ENCODE measurements at regions not wholly inside any gene's neighbourhood (a gene's known extent, or its start where the extent isn't known, plus 50 kb on each side); places are given as distances from the start of the nearest gene placed in this dataset.

GRCh38 chr4:63693321-63693720 lies 715.9 kb downstream of the TECRL start:
- no peak overlapping the region for H2AFZ ChIP-seq (ENCODE audit: low read length)
- H3K9ac ChIP-seq (ENCODE audit: low read length) = no peak overlapping the region
- no peaks in the 10 kb centered on the region for H3F3A ChIP-seq (ENCODE audit: insufficient read depth, low read length)
- no peak overlapping the region for H3K4me3 ChIP-seq (ENCODE audit: low read length)
- H3K4me1 ChIP-seq (ENCODE audit: low read length) = no peaks in the 10 kb centered on the region
- H3K27ac ChIP-seq (ENCODE audit: low read length) = no peak overlapping the region
- H3K9me3 ChIP-seq (replicated peaks; ENCODE audit: insufficient read depth, low read length) = no peaks in the 10 kb centered on the region
- H3K36me3 ChIP-seq (replicated peaks; ENCODE audit: insufficient read depth, low read length) = no peaks in the 10 kb centered on the region
- no peaks in the 10 kb centered on the region for H3K27me3 ChIP-seq (replicated peaks; ENCODE audit: insufficient read depth, low read length)
- H3K9me2 ChIP-seq (replicated peaks; ENCODE audit: insufficient read depth, low read length) = no peaks in the 10 kb centered on the region
- no peak overlapping the region for H3K4me2 ChIP-seq (ENCODE audit: low read depth, low read length)
- DNase-seq = no peak
- TF ChIP-seq EZH2 (optimal IDR thresholded peaks at IDR 0.05; ENCODE audit: low read depth, low read length) (no peak), EZH2phosphoT487 (IDR thresholded peaks at IDR 0.05; ENCODE audit: low read length) (no peak)
- TF ChIP-seq, protein P1, sequence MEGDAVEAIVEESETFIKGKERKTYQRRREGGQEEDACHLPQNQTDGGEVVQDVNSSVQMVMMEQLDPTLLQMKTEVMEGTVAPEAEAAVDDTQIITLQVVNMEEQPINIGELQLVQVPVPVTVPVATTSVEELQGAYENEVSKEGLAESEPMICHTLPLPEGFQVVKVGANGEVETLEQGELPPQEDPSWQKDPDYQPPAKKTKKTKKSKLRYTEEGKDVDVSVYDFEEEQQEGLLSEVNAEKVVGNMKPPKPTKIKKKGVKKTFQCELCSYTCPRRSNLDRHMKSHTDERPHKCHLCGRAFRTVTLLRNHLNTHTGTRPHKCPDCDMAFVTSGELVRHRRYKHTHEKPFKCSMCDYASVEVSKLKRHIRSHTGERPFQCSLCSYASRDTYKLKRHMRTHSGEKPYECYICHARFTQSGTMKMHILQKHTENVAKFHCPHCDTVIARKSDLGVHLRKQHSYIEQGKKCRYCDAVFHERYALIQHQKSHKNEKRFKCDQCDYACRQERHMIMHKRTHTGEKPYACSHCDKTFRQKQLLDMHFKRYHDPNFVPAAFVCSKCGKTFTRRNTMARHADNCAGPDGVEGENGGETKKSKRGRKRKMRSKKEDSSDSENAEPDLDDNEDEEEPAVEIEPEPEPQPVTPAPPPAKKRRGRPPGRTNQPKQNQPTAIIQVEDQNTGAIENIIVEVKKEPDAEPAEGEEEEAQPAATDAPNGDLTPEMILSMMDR (IDR thresholded peaks at IDR 0.05; ENCODE audit: low read length) = no peak
- H3K79me2 ChIP-seq (ENCODE audit: low read length) = no peaks in the 10 kb centered on the region
- H4K20me1 ChIP-seq (ENCODE audit: insufficient read depth, low read length) = no peaks in the 10 kb centered on the region

DNA sequence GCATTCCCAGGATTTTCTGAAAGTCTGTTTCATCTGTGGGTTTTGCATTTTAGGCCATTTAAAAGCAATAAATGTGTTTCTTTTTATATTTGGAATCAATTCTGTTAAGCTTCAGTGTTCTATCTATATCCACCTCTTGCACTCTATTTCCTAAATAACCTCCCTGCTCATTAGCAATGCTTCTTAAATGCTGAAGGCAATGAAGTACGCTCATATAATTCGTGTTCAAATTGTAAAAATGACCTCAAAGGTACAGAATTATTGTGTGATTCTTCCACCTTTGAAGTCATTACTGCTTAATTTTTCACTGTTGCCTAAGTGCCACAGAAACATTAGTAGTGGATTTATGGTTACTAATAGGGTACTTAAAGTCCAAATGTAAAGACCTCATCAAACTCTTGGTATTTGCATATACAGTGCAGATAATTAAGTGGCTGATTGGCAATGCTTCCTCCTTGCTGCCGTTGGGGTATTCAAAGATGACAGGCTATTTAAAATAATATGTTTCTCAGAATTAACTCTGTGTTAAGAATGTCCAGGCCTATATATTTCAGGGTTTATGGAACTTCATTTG lies 730.8 kb downstream of the TECRL start:
- Histone ChIP-seq H3K9ac (ENCODE audit: low read length) (no peak overlapping the region), H4K20me1 (ENCODE audit: insufficient read depth, low read length) (no peaks in the 10 kb centered on the region), H3K9me3 (replicated peaks; ENCODE audit: insufficient read depth, low read length) (no peaks in the 10 kb centered on the region), H3K36me3 (replicated peaks; ENCODE audit: insufficient read depth, low read length) (no peaks in the 10 kb centered on the region), H3K27me3 (replicated peaks; ENCODE audit: insufficient read depth, low read length) (no peaks in the 10 kb centered on the region), H3K4me2 (ENCODE audit: low read depth, low read length) (no peak overlapping the region), H2AFZ (ENCODE audit: low read length) (no peak overlapping the region), H3K79me2 (ENCODE audit: low read length) (no peaks in the 10 kb centered on the region), H3F3A (ENCODE audit: insufficient read depth, low read length) (no peaks in the 10 kb centered on the region), H3K27ac (ENCODE audit: low read length) (no peak overlapping the region), H3K4me1 (ENCODE audit: low read length) (no peaks in the 10 kb centered on the region), H3K9me2 (replicated peaks; ENCODE audit: insufficient read depth, low read length) (no peaks in the 10 kb centered on the region), H3K4me3 (ENCODE audit: low read length) (no peak overlapping the region)
- no peak for DNase-seq
- TF ChIP-seq, protein P1 (IDR thresholded peaks at IDR 0.05; ENCODE audit: low read length) = no peak

DNA sequence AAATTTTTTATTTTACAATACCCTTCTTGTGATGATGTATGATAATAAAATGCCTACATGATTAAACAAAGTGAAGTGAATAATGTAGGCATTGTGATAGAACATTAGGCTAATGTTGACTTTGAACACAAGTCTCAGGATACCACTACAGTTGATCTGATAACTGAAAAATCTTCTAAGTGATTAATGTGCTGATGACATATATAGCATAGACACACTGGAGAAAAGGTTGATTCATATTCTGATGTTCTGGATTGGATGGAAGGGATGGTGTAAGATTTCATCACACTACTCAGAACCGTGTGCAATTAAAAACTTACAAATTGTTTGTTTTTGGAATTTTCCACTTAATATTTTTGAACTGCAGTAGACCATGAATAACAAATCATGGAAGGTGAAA lies 738.5 kb downstream of the TECRL start:
- H3K9ac ChIP-seq (ENCODE audit: low read length) = no peak overlapping the region
- H3F3A ChIP-seq (ENCODE audit: insufficient read depth, low read length) = no peaks in the 10 kb centered on the region
- no peaks in the 10 kb centered on the region for H3K9me3 ChIP-seq (replicated peaks; ENCODE audit: insufficient read depth, low read length)
- no peaks in the 10 kb centered on the region for H3K79me2 ChIP-seq (ENCODE audit: low read length)
- H3K27me3 ChIP-seq (replicated peaks; ENCODE audit: insufficient read depth, low read length) = no peaks in the 10 kb centered on the region
- H3K4me3 ChIP-seq (ENCODE audit: low read length) = no peak overlapping the region
- H3K36me3 ChIP-seq (replicated peaks; ENCODE audit: insufficient read depth, low read length) = no peaks in the 10 kb centered on the region
- no peak for DNase-seq
- no peak overlapping the region for H3K27ac ChIP-seq (ENCODE audit: low read length)
- no peaks in the 10 kb centered on the region for H3K9me2 ChIP-seq (replicated peaks; ENCODE audit: insufficient read depth, low read length)
- no peak for TF ChIP-seq EZH2phosphoT487 (IDR thresholded peaks at IDR 0.05; ENCODE audit: low read length)
- TF ChIP-seq, protein P1 (IDR thresholded peaks at IDR 0.05; ENCODE audit: low read length) = no peak
- TF ChIP-seq EZH2 (optimal IDR thresholded peaks at IDR 0.05; ENCODE audit: low read depth, low read length) = no peak
- no peak overlapping the region for H3K4me2 ChIP-seq (ENCODE audit: low read depth, low read length)
- no peak overlapping the region for H2AFZ ChIP-seq (ENCODE audit: low read length)
- H3K4me1 ChIP-seq (ENCODE audit: low read length) = no peaks in the 10 kb centered on the region
- H4K20me1 ChIP-seq (ENCODE audit: insufficient read depth, low read length) = no peaks in the 10 kb centered on the region
